KOPT-K1 (cell line): ENCODE measurements at regions not wholly inside any gene's neighbourhood (a gene's known extent, or its start where the extent isn't known, plus 50 kb on each side); places are given as distances from the start of the nearest gene placed in this dataset.

Experiments used
- H3K27ac ChIP-seq: fragments of 200-600 bp; sonication (generic); 2 replicates; pipeline ENCODE4 v1.5.1; 2016; ENCODE audit warnings: antibody characterized with exemption, mild to moderate bottlenecking, low read depth, low read length; ENCODE audit not compliant: poor library complexity, severe bottlenecking
- H3K36me3 ChIP-seq: fragments of 200-600 bp; sonication (generic); 2 replicates; pipeline ENCODE4 v1.5.1; 2017; ENCODE audit warnings: antibody characterized with exemption, mild to moderate bottlenecking, low read length, moderate library complexity; ENCODE audit not compliant: insufficient read depth
- H3K9me3 ChIP-seq: fragments of 200-600 bp; sonication (generic); 2 replicates; pipeline ENCODE4 v1.5.1; 2017; ENCODE audit warnings: antibody characterized with exemption, low read length, mild to moderate bottlenecking; ENCODE audit not compliant: insufficient read depth, poor library complexity, severe bottlenecking

GRCh38 chr2:181163691-181164090, 183.3 kb downstream of the UBE2E3 start:
- peak overlapping the region; percentile 35 for H3K27ac ChIP-seq
- H3K36me3 ChIP-seq: peaks cover 33% of the 10 kb centered on the region
- peaks cover 28% of the 10 kb centered on the region for H3K9me3 ChIP-seq

GRCh38 chr2:181164699-181165098, 184.3 kb downstream of the UBE2E3 start:
- Histone ChIP-seq H3K27ac (peak overlapping the region; percentile 85), H3K36me3 (peaks cover 33% of the 10 kb centered on the region), H3K9me3 (peaks cover 28% of the 10 kb centered on the region)

GRCh38 chr2:181165199-181165868, 184.9 kb downstream of the UBE2E3 start:
- Histone ChIP-seq H3K27ac (peak overlapping the region; percentile 85), H3K36me3 (peaks cover 33% of the 10 kb centered on the region), H3K9me3 (peaks cover 28% of the 10 kb centered on the region)

- Histone ChIP-seq H3K27ac (peak overlapping the region; percentile 39), H3K36me3 (peaks cover 31% of the 10 kb centered on the region), H3K9me3 (peaks cover 28% of the 10 kb centered on the region)
These were observed 189.1 kb downstream of the UBE2E3 start for GRCh38 chr2:181169503-181169902.

GRCh38 chr2:181170256-181170655, 189.9 kb downstream of the UBE2E3 start:
- Histone ChIP-seq H3K36me3 (peaks cover 31% of the 10 kb centered on the region), H3K9me3 (peaks cover 28% of the 10 kb centered on the region), H3K27ac (peak overlapping the region; percentile 51)

- H3K9me3 ChIP-seq: peaks cover 7% of the 10 kb centered on the region
- peaks cover 10% of the 10 kb centered on the region; the same call in 1 of the 2 replicates for H3K36me3 ChIP-seq
- peak overlapping the region; percentile 0 for H3K27ac ChIP-seq
These were observed 192.3 kb downstream of the UBE2E3 start for GRCh38 chr2:181172676-181173075.

- Histone ChIP-seq H3K9me3 (peaks cover 4% of the 10 kb centered on the region), H3K36me3 (0 out of 2 replicates have a peak, but pooled peaks cover 6% of the 10 kb centered on the region), H3K27ac (peak overlapping the region; percentile 21)
These were observed 194.5 kb downstream of the UBE2E3 start for GRCh38 chr2:181174611-181175580.

- peaks cover 12% of the 10 kb centered on the region; the same call in 1 of the 2 replicates for H3K36me3 ChIP-seq
- H3K27ac ChIP-seq: no peak overlapping the region
- peaks cover 11% of the 10 kb centered on the region for H3K9me3 ChIP-seq
These were observed 196.1 kb downstream of the UBE2E3 start for GRCh38 chr2:181176540-181176939.

- peaks cover 11% of the 10 kb centered on the region for H3K9me3 ChIP-seq
- no peak overlapping the region for H3K27ac ChIP-seq
- peaks cover 12% of the 10 kb centered on the region; the same call in 1 of the 2 replicates for H3K36me3 ChIP-seq
These were observed 197.0 kb downstream of the UBE2E3 start for GRCh38 chr2:181177376-181177775.

GRCh38 chr2:181178130-181178529, 197.7 kb downstream of the UBE2E3 start:
- Histone ChIP-seq H3K36me3 (peaks cover 12% of the 10 kb centered on the region; the same call in 1 of the 2 replicates), H3K27ac (peak overlapping the region; percentile 28), H3K9me3 (peaks cover 11% of the 10 kb centered on the region)

- H3K36me3 ChIP-seq: peaks cover 6% of the 10 kb centered on the region; the same call in 1 of the 2 replicates
- H3K27ac ChIP-seq: peak overlapping the region; percentile 28
- peaks cover 11% of the 10 kb centered on the region for H3K9me3 ChIP-seq
These were observed 198.5 kb downstream of the UBE2E3 start for GRCh38 chr2:181178823-181179412.

- Histone ChIP-seq H3K36me3 (peaks cover 6% of the 10 kb centered on the region; the same call in 1 of the 2 replicates), H3K27ac (no peak overlapping the region), H3K9me3 (peaks cover 11% of the 10 kb centered on the region)
These were observed 203.6 kb downstream of the UBE2E3 start for GRCh38 chr2:181183878-181184542.

- peaks cover 2% of the 10 kb centered on the region for H3K9me3 ChIP-seq
- H3K36me3 ChIP-seq: peaks cover 2% of the 10 kb centered on the region; the same call in 1 of the 2 replicates
- H3K27ac ChIP-seq: no peak overlapping the region
These were observed 205.0 kb downstream of the UBE2E3 start for GRCh38 chr2:181185421-181185820.

GRCh38 chr2:181185948-181186347, 205.5 kb downstream of the UBE2E3 start:
- Histone ChIP-seq H3K36me3 (no peaks in the 10 kb centered on the region), H3K27ac (no peak overlapping the region), H3K9me3 (no peaks in the 10 kb centered on the region)
